ENCODE measurements at regions not wholly inside any gene's neighbourhood (a gene's known extent, or its start where the extent isn't known, plus 50 kb on each side); places are given as distances from the start of the nearest gene placed in this dataset.

DNA sequence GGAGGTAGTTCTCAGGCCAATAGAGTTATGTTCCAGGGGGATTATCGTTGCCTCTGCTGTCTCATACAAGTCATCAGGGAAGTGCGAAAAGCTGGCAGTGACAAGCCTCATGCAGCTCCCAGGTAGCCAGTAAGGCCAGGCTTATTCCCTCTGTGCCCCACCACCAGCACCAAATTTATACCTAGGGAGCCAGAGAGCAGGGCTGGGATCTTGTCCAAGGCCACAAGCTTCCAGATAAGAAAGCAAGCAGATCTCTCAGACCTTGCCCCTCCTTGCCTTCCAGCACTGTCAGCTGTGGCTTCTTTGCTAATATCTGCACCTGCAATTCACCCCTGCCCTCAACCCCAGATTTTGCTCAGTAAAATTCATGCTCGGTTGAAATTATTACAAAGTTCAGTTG, 206.3 kb upstream of the FAT3 start:
- TF ChIP-seq, protein P1, sequence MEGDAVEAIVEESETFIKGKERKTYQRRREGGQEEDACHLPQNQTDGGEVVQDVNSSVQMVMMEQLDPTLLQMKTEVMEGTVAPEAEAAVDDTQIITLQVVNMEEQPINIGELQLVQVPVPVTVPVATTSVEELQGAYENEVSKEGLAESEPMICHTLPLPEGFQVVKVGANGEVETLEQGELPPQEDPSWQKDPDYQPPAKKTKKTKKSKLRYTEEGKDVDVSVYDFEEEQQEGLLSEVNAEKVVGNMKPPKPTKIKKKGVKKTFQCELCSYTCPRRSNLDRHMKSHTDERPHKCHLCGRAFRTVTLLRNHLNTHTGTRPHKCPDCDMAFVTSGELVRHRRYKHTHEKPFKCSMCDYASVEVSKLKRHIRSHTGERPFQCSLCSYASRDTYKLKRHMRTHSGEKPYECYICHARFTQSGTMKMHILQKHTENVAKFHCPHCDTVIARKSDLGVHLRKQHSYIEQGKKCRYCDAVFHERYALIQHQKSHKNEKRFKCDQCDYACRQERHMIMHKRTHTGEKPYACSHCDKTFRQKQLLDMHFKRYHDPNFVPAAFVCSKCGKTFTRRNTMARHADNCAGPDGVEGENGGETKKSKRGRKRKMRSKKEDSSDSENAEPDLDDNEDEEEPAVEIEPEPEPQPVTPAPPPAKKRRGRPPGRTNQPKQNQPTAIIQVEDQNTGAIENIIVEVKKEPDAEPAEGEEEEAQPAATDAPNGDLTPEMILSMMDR (IDR thresholded peaks at IDR 0.05; ENCODE audit: poor library complexity), result no peak
- TF ChIP-seq EZH2 (IDR thresholded peaks at IDR 0.05; ENCODE audit: borderline replicate concordance) (no peak), EZH2phosphoT487 (IDR thresholded peaks at IDR 0.05; ENCODE audit: low read depth, severe bottlenecking, unreplicated experiment) (no peak)

All from hepatocyte (in vitro differentiated cells).